HCT116 (cell line): ENCODE measurements at regions not wholly inside any gene's neighbourhood (a gene's known extent, or its start where the extent isn't known, plus 50 kb on each side); places are given as distances from the start of the nearest gene placed in this dataset.

ENCODE experiments used
- ATAC-seq: fragments of 200-7000 bp; cut with Tn5 transposase; 2 replicates; pipeline ENCODE4 v1.9.1; 2020; ENCODE audit warnings: mild to moderate bottlenecking, moderate library complexity
- BruUV-seq: library from RNA; stranded (reverse); fragments of 400-500 nt; replicated peaks from 2 replicates; lab custom pipeline; 2021; lab: Mats Ljungman, UMichigan
- CTCF ChIA-PET: fragments of 300-600 bp; sonication (Branson Sonifier 250); formaldehyde crosslinking; loops from one replicate; lab custom pipeline; 2021; ENCODE audit warnings: antibody characterized with exemption; lab: Charles Lee
- POLR2A ChIA-PET: fragments of 300-600, 350-600 bp; sonication (Branson Sonifier 250); formaldehyde crosslinking; loops from one replicate; lab custom pipeline; 2021; ENCODE audit warnings: antibody characterized with exemption; lab: Charles Lee
- RAD21 ChIA-PET, 2 experiments: fragments of 300-600 bp; sonication (Branson Sonifier 250); formaldehyde crosslinking; loops; one replicate each; lab custom pipeline; 2023; ENCODE audit warnings: low total read pairs in 2 of 2; ENCODE audit not compliant: uncharacterized antibody in 2 of 2, unreplicated experiment in 2 of 2, low non-redundant PET in 1 of 2; lab: Charles Lee
- DNase-seq: peaks from one replicate; pipeline ENCODE4 v3.0.0-alpha.2; 2010; ENCODE audit warnings: low read depth, low spot score
- H2AFZ ChIP-seq: fragments of 200-600 bp; shearing (Covaris generic), sonication (generic); 2 replicates; pipeline ENCODE4 v1.6.1; 2017; ENCODE audit warnings: low read depth, mixed run types, mixed read lengths, antibody characterized with exemption, low read length; ENCODE audit not compliant: poor library complexity, severe bottlenecking
- H3K27ac ChIP-seq: 2 replicates; pipeline ENCODE4 v1.5.1; 2012; ENCODE audit warnings: low read depth, low read length
- H3K27me3 ChIP-seq: fragments of 200-600 bp; sonication (generic); 2 replicates; pipeline ENCODE4 v1.6.1; 2016; ENCODE audit warnings: mixed run types, low read length, mixed read lengths; ENCODE audit not compliant: insufficient read depth
- H3K36me3 ChIP-seq, 2 experiments: fragments of 200-500 bp in 1 of 2; fragments of 200-600 bp in 1 of 2; sonication (Bioruptor generic) in 1 of 2; sonication (generic) in 1 of 2; 2 replicates each; pipeline versions ENCODE4 v1.5.1 to v1.6.1; 2014 to 2016; ENCODE audit warnings: low read length in 2 of 2, inconsistent platforms in 1 of 2, mixed read lengths in 1 of 2, mixed run types in 1 of 2; ENCODE audit not compliant: insufficient read depth in 2 of 2, control insufficient read depth in 1 of 2
- H3K4me1 ChIP-seq, 2 experiments: fragments of 200-600 bp in 1 of 2; sonication (generic) in 1 of 2; 2 replicates each; pipeline versions ENCODE4 v1.5.1 to v1.6.1; 2012 to 2017; ENCODE audit warnings: low read length in 2 of 2, inconsistent platforms in 1 of 2, mild to moderate bottlenecking in 1 of 2, mixed read lengths in 1 of 2, mixed run types in 1 of 2, moderate library complexity in 1 of 2; ENCODE audit not compliant: insufficient read depth in 2 of 2, control insufficient read depth in 1 of 2
- H3K4me2 ChIP-seq: fragments of 200-600 bp; sonication (generic); 2 replicates; pipeline ENCODE4 v1.6.1; 2017; ENCODE audit warnings: mixed run types, low read length, mixed read lengths
- H3K4me3 ChIP-seq, 2 experiments: fragments of 200-600 bp in 1 of 2; sonication (generic) in 1 of 2; replicated peaks in 1 of 2; 2 replicates each; pipeline ENCODE4 v1.5.1; 2011 to 2016; ENCODE audit warnings: low read length in 2 of 2, control low read depth in 1 of 2, low read depth in 1 of 2, mild to moderate bottlenecking in 1 of 2, mixed read lengths in 1 of 2, mixed run types in 1 of 2
- H3K79me2 ChIP-seq: fragments of 200-600 bp; sonication (generic); 2 replicates; pipeline ENCODE4 v1.6.1; 2017; ENCODE audit warnings: mild to moderate bottlenecking, mixed run types, low read length, moderate library complexity, mixed read lengths; ENCODE audit not compliant: insufficient read depth
- H3K9ac ChIP-seq: fragments of 200-600 bp; sonication (generic); 2 replicates; pipeline ENCODE4 v1.6.1; 2016; ENCODE audit warnings: low read length, mixed read lengths
- H3K9me2 ChIP-seq: fragments of 200-600 bp; sonication (generic), shearing (Covaris generic); 2 replicates; pipeline ENCODE4 v1.6.1; 2017; ENCODE audit warnings: mixed run types, mild to moderate bottlenecking, moderate library complexity; ENCODE audit not compliant: insufficient read depth
- H3K9me3 ChIP-seq, 2 experiments: fragments of 200-500 bp in 1 of 2; fragments of 200-600 bp in 1 of 2; sonication (Bioruptor generic) in 1 of 2; sonication (generic) in 1 of 2; 2 replicates each; pipeline ENCODE4 v1.6.1; 2014 to 2017; ENCODE audit warnings: low read length in 2 of 2, mixed read lengths in 2 of 2, inconsistent platforms in 1 of 2, low read depth in 1 of 2, mild to moderate bottlenecking in 1 of 2, mixed run types in 1 of 2, moderate library complexity in 1 of 2; ENCODE audit not compliant: control insufficient read depth in 1 of 2, insufficient read depth in 1 of 2
- H4K20me1 ChIP-seq: fragments of 200-600 bp; sonication (generic), shearing (Covaris generic); 2 replicates; pipeline ENCODE4 v1.6.1; 2017; ENCODE audit warnings: mixed run types, mild to moderate bottlenecking, moderate library complexity; ENCODE audit not compliant: insufficient read depth
- CBX3 ChIP-seq: IDR thresholded peaks from 2 replicates; pipeline ENCODE4 v1.6.1; 2012; ENCODE audit warnings: low read depth
- CEBPB ChIP-seq: IDR thresholded peaks from 2 replicates; pipeline ENCODE4 v1.6.1; 2012; ENCODE audit warnings: low read depth
- EGR1 ChIP-seq: IDR thresholded peaks from 2 replicates; pipeline ENCODE4 v1.6.1; 2012; ENCODE audit warnings: low read depth
- ELF1 ChIP-seq: IDR thresholded peaks from 2 replicates; pipeline ENCODE4 v1.6.1; 2012; ENCODE audit warnings: low read depth, borderline replicate concordance
- FOSL1 ChIP-seq: IDR thresholded peaks from 2 replicates; pipeline ENCODE4 v1.6.1; 2012; ENCODE audit warnings: low read depth
- POLR2A ChIP-seq: IDR thresholded peaks from 2 replicates; pipeline ENCODE4 v1.7.0; 2011; ENCODE audit warnings: borderline replicate concordance; ENCODE audit not compliant: insufficient read depth, insufficient read length; ENCODE audit errors: extremely low read depth
- SP1 ChIP-seq: IDR thresholded peaks from 2 replicates; pipeline ENCODE4 v1.6.1; 2012; ENCODE audit warnings: low read depth
- SRF ChIP-seq: IDR thresholded peaks from 2 replicates; pipeline ENCODE4 v1.6.1; 2012; ENCODE audit warnings: low read depth
- TCF7L2 ChIP-seq: IDR thresholded peaks from 2 replicates; pipeline ENCODE4 v1.7.0; 2011; ENCODE audit warnings: borderline replicate concordance, inconsistent platforms; ENCODE audit not compliant: insufficient read depth, insufficient read length; ENCODE audit errors: extremely low read depth
- ZFX ChIP-seq: fragments of 450-650 bp; IDR thresholded peaks from 2 replicates; pipeline ENCODE4 v1.6.1; 2017
- intact Hi-C: fragments of 100-400 bp; cut with micrococcal nuclease; formaldehyde crosslinking; loops from 2 replicates; pipeline ENCODE4 v1.10.0; 2022
- TF ChIP-seq, protein P1 (sequence below), 3 experiments: fragments of 200-600 bp in 1 of 3; sonication (generic) in 1 of 3; IDR thresholded peaks in 2 of 3; conservative IDR thresholded peaks in 1 of 3; 2 replicates each; pipeline ENCODE4 v1.5.1; 2012 to 2017; ENCODE audit warnings: low read depth in 2 of 3, low read length in 2 of 3, antibody characterized with exemption in 1 of 3, borderline replicate concordance in 1 of 3, control low read depth in 1 of 3, mild to moderate bottlenecking in 1 of 3, mixed read lengths in 1 of 3, mixed run types in 1 of 3, moderate library complexity in 1 of 3; ENCODE audit not compliant: insufficient read depth in 1 of 3
- TF ChIP-seq, protein P2 (sequence below): IDR thresholded peaks from 2 replicates; pipeline ENCODE4 v1.6.1; 2011; ENCODE audit warnings: mild to moderate bottlenecking, low read length, moderate library complexity; ENCODE audit not compliant: insufficient replicate concordance; ENCODE audit errors: extremely low read depth

DNA sequence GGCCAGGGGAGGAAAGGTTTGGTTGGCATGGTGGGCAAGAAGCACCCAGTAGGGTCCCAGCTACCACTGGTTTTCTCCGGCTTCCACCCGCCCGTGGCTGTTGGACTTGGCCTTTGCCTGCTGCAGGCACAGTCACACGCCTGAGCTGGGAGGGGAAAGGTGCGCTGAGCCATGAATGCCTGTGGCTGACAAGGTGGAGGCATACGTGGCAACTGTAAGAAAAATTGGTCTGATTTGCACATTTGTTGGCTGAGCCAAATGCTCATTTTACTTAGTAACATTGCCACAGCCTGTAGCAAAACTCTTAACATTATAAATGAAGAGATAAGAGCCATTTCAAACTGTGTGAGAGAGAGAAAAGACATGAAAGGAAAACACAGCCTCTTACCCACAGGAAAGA lies 191.6 kb downstream of the PTPRC start:
- ChIA-PET POLR2A (no interaction called here), RAD21 (no interaction called here), CTCF (no interaction called here)
- Histone ChIP-seq H4K20me1 (no peaks in the 10 kb centered on the region), H3K9ac (no peak overlapping the region), H3K9me3 (no peaks in the 10 kb centered on the region), H3K27me3 (no peaks in the 10 kb centered on the region), H3K4me2 (no peak overlapping the region), H3K27ac (no peak overlapping the region), H2AFZ (no peak overlapping the region), H3K79me2 (no peaks in the 10 kb centered on the region), H3K4me1 (no peaks in the 10 kb centered on the region), H3K36me3 (no peaks in the 10 kb centered on the region), H3K4me3 (no peak overlapping the region)
- BruUV-seq: no TSS peak
- intact Hi-C loops: no loop called here
- no peak for ATAC-seq
- TF ChIP-seq EGR1 (no peak), CBX3 (no peak), SP1 (no peak)
- TF ChIP-seq, protein P1, sequence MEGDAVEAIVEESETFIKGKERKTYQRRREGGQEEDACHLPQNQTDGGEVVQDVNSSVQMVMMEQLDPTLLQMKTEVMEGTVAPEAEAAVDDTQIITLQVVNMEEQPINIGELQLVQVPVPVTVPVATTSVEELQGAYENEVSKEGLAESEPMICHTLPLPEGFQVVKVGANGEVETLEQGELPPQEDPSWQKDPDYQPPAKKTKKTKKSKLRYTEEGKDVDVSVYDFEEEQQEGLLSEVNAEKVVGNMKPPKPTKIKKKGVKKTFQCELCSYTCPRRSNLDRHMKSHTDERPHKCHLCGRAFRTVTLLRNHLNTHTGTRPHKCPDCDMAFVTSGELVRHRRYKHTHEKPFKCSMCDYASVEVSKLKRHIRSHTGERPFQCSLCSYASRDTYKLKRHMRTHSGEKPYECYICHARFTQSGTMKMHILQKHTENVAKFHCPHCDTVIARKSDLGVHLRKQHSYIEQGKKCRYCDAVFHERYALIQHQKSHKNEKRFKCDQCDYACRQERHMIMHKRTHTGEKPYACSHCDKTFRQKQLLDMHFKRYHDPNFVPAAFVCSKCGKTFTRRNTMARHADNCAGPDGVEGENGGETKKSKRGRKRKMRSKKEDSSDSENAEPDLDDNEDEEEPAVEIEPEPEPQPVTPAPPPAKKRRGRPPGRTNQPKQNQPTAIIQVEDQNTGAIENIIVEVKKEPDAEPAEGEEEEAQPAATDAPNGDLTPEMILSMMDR (IDR thresholded peaks at IDR 0.05 in 2 of 3, conservative IDR thresholded peaks at IDR 0.05 in 1 of 3; ENCODE audit: borderline replicate concordance in 1 of 3, insufficient read depth in 1 of 3, low read depth in 2 of 3, low read length in 2 of 3): no peak
- TF ChIP-seq, all 23 proteins: peak for 0
- H3K9me2 ChIP-seq: no peaks in the 10 kb centered on the region
- no peak for DNase-seq

DNA sequence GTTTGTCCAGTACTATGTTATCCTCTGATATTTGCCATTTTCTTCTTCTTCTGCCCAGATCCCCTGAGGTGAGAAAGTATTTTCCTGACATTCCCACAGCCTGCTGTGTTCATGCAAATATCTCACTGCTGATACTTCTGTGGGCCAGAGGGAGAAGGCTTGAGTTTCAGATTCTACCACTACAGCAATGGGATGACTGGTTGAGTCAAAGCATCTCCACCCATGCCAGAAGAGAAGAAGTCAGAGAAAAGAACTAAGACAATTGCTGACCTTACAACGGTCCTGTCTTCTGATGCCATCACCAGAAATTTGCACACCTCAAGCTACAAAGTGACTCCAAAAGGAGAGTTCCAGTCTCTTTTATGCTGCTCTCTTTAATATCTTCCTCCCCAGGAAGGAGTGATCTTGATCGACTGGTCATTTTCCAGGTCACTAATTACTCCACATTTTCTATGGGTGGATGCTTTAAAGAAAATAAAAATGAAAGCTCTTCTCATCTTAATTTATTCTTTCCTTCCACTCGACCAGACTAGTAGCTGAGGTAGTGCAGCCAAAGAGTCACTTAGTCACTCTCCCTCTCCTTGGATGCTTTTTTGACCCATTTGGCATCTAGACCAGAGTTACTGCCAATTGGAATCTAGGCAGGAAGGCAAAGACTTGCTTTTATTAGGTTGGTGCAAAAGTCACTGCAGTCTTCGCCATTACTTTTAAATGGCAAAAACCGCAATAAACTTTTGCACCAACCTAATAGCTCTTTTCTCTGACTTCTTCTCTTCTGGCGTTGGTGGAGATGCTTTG lies 195.1 kb downstream of the PTPRC start:
- no peak for DNase-seq
- Histone ChIP-seq H3K9me3 (no peaks in the 10 kb centered on the region), H3K27ac (no peak overlapping the region), H2AFZ (no peak overlapping the region), H3K9me2 (no peaks in the 10 kb centered on the region), H3K4me2 (no peak overlapping the region), H3K27me3 (no peaks in the 10 kb centered on the region), H4K20me1 (no peaks in the 10 kb centered on the region), H3K4me3 (no peak overlapping the region), H3K9ac (no peak overlapping the region), H3K36me3 (no peaks in the 10 kb centered on the region), H3K4me1 (no peaks in the 10 kb centered on the region), H3K79me2 (no peaks in the 10 kb centered on the region)
- POLR2A ChIA-PET: no interaction called here
- CTCF ChIA-PET: no interaction called here
- BruUV-seq: no TSS peak
- ATAC-seq: no peak
- intact Hi-C loops: no loop called here
- RAD21 ChIA-PET: no interaction called here
- TF ChIP-seq SP1 (no peak), ZFX (no peak), ELF1 (no peak), TCF7L2 (no peak), SRF (no peak), FOSL1 (no peak), EGR1 (no peak), POLR2A (no peak), CEBPB (no peak)
- TF ChIP-seq, protein P2, sequence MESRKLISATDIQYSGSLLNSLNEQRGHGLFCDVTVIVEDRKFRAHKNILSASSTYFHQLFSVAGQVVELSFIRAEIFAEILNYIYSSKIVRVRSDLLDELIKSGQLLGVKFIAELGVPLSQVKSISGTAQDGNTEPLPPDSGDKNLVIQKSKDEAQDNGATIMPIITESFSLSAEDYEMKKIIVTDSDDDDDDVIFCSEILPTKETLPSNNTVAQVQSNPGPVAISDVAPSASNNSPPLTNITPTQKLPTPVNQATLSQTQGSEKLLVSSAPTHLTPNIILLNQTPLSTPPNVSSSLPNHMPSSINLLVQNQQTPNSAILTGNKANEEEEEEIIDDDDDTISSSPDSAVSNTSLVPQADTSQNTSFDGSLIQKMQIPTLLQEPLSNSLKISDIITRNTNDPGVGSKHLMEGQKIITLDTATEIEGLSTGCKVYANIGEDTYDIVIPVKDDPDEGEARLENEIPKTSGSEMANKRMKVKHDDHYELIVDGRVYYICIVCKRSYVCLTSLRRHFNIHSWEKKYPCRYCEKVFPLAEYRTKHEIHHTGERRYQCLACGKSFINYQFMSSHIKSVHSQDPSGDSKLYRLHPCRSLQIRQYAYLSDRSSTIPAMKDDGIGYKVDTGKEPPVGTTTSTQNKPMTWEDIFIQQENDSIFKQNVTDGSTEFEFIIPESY: no peak
- TF ChIP-seq, protein P1 (IDR thresholded peaks at IDR 0.05 in 2 of 3, conservative IDR thresholded peaks at IDR 0.05 in 1 of 3; ENCODE audit: borderline replicate concordance in 1 of 3, insufficient read depth in 1 of 3, low read depth in 2 of 3, low read length in 2 of 3): no peak
